DND-41 (cell line): ENCODE measurements at regions not wholly inside any gene's neighbourhood (a gene's known extent, or its start where the extent isn't known, plus 50 kb on each side); places are given as distances from the start of the nearest gene placed in this dataset.

Experiments used
- CTCF ChIP-seq: IDR thresholded peaks from 2 replicates; pipeline ENCODE4 v1.5.1; 2012; ENCODE audit warnings: borderline replicate concordance, low read length, moderate library complexity, mild to moderate bottlenecking; ENCODE audit not compliant: poor library complexity, severe bottlenecking; ENCODE audit errors: extremely low read depth
- EZH2 ChIP-seq: IDR thresholded peaks from 3 replicates; pipeline ENCODE4 v1.6.1; 2012; ENCODE audit warnings: borderline replicate concordance, low read depth, mild to moderate bottlenecking, moderate library complexity, low read length, inconsistent platforms; ENCODE audit not compliant: severe bottlenecking

- TF ChIP-seq CTCF (no peak), EZH2 (no peak)
Observed at GRCh38 chr3:191557322-191557721, 96.4 kb downstream of the PYDC2 start.
